CD8-positive, alpha-beta memory T cell (primary cell): ENCODE measurements at regions not wholly inside any gene's neighbourhood (a gene's known extent, or its start where the extent isn't known, plus 50 kb on each side); places are given as distances from the start of the nearest gene placed in this dataset.

Experiments used
- CTCF ChIA-PET: fragments of 350-600 bp; sonication (Branson Sonifier 250); formaldehyde crosslinking; loops from one replicate; lab custom pipeline; 2021; ENCODE audit warnings: antibody characterized with exemption; lab: Charles Lee
- POLR2A ChIA-PET: fragments of 350-600 bp; sonication (Branson Sonifier 250); formaldehyde crosslinking; loops from one replicate; lab custom pipeline; 2021; ENCODE audit warnings: antibody characterized with exemption; lab: Charles Lee
- DNase-seq, 5 donors: peaks; one replicate each; pipeline versions ENCODE4 v3.0.0 to v3.0.0-alpha.2; 2020 to 2022; ENCODE audit warnings: mixed read lengths in 1 of 5
- H3K27ac ChIP-seq: one replicate; pipeline ENCODE4 v1.7.0; 2013; ENCODE audit warnings: low read depth, mild to moderate bottlenecking, low read length, moderate library complexity
- H3K27me3 ChIP-seq: 2 replicates; pipeline ENCODE4 v1.7.0; 2013; ENCODE audit warnings: low read length, mild to moderate bottlenecking; ENCODE audit not compliant: insufficient read depth, poor library complexity, severe bottlenecking
- H3K36me3 ChIP-seq: 2 replicates; pipeline ENCODE4 v1.7.0; 2013; ENCODE audit warnings: mild to moderate bottlenecking, low read length, moderate library complexity; ENCODE audit not compliant: insufficient read depth
- H3K4me1 ChIP-seq: 2 replicates; pipeline ENCODE4 v1.7.0; 2013; ENCODE audit warnings: mild to moderate bottlenecking, low read length, moderate library complexity; ENCODE audit not compliant: insufficient read depth
- H3K4me3 ChIP-seq: 2 replicates; pipeline ENCODE4 v1.7.0; 2013; ENCODE audit warnings: mild to moderate bottlenecking, low read length
- H3K9me3 ChIP-seq: 2 replicates; pipeline ENCODE4 v1.7.0; 2013; ENCODE audit warnings: mild to moderate bottlenecking, low read length
- H3K27ac Mint-ChIP-seq, 8 donors: one replicate each; pipeline ENCODE4 v1.8.0; 2020 to 2021; ENCODE audit warnings: mixed read lengths in 8 of 8, mild to moderate bottlenecking in 6 of 8, inconsistent platforms in 3 of 8, moderate library complexity in 3 of 8
- H3K27me3 Mint-ChIP-seq, 2 donors: one replicate each; pipeline ENCODE4 v1.8.0; 2020 to 2021; ENCODE audit warnings: mixed read lengths in 2 of 2, mild to moderate bottlenecking in 1 of 2, moderate library complexity in 1 of 2
- H3K36me3 Mint-ChIP-seq, 3 donors: one replicate each; pipeline ENCODE4 v1.8.0; 2020 to 2021; ENCODE audit warnings: mixed read lengths in 3 of 3, inconsistent platforms in 1 of 3, mild to moderate bottlenecking in 1 of 3
- H3K4me1 Mint-ChIP-seq, 3 donors: one replicate each; pipeline ENCODE4 v1.8.0; 2020 to 2021; ENCODE audit warnings: mixed read lengths in 3 of 3, inconsistent platforms in 1 of 3, mild to moderate bottlenecking in 1 of 3
- H3K4me3 Mint-ChIP-seq, 7 donors: one replicate each; pipeline ENCODE4 v1.8.0; 2020 to 2021; ENCODE audit warnings: mixed read lengths in 7 of 7, mild to moderate bottlenecking in 6 of 7, moderate library complexity in 4 of 7, inconsistent platforms in 2 of 7
- H3K9me3 Mint-ChIP-seq, 5 donors: one replicate each; pipeline ENCODE4 v1.8.0; 2020 to 2022; ENCODE audit warnings: mixed read lengths in 5 of 5, mild to moderate bottlenecking in 3 of 5, moderate library complexity in 2 of 5, inconsistent platforms in 1 of 5

DNA sequence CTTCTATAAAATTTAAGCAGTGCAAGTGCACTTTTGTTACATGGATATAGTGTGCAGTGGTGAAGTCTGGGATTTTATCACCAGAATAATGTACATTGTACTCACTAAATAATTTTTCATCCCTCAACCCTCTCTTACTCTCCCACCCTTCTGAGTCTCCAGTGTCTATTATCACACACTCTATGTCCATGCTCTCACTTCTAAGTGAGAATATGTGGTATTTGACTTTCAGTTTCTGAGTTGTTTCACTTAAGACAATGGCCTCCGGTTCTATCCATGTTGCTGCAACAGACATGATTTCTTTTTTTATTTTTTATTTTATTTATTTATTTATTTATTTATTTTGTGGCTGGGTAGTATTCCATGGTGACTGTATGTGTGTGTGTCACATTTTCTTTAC is 855.9 kb upstream of the PHF14 start:
- H3K27me3 Mint-ChIP-seq: no peaks in the 10 kb centered on the region
- no peak for DNase-seq
- H3K9me3 Mint-ChIP-seq: peaks cover 4 to 36% (median 8%) of the 10 kb centered on the region in 5 donors
- H3K4me1 Mint-ChIP-seq: no peaks in the 10 kb centered on the region
- CTCF ChIA-PET: no interaction called here
- H3K27ac Mint-ChIP-seq: no peak overlapping the region
- H3K36me3 Mint-ChIP-seq: no peaks in the 10 kb centered on the region
- H3K4me3 Mint-ChIP-seq: no peak overlapping the region
- Histone ChIP-seq H3K27me3 (no peaks in the 10 kb centered on the region), H3K27ac (no peak overlapping the region), H3K4me1 (no peaks in the 10 kb centered on the region), H3K9me3 (no peaks in the 10 kb centered on the region), H3K36me3 (no peaks in the 10 kb centered on the region), H3K4me3 (no peak overlapping the region)
- POLR2A ChIA-PET: no interaction called here

- H3K4me1 Mint-ChIP-seq: no peaks in the 10 kb centered on the region
- Histone ChIP-seq H3K27me3 (no peaks in the 10 kb centered on the region), H3K4me3 (no peak overlapping the region), H3K36me3 (no peaks in the 10 kb centered on the region), H3K27ac (no peak overlapping the region), H3K9me3 (no peaks in the 10 kb centered on the region), H3K4me1 (no peaks in the 10 kb centered on the region)
- H3K36me3 Mint-ChIP-seq: no peaks in the 10 kb centered on the region
- no peaks in the 10 kb centered on the region for H3K27me3 Mint-ChIP-seq
- ChIA-PET POLR2A (no interaction called here), CTCF (no interaction called here)
- no peak overlapping the region for H3K4me3 Mint-ChIP-seq
- peak overlapping the region in 1 of 8 donors; percentile 21 for H3K27ac Mint-ChIP-seq
- H3K9me3 Mint-ChIP-seq: peaks cover 0 to 23% (median 4%) of the 10 kb centered on the region in 5 donors
- no peak for DNase-seq
Measured at GRCh38 chr7:10120936-10121335, 852.7 kb upstream of the PHF14 start.

GRCh38 chr7:10121631-10122030 is 852.0 kb upstream of the PHF14 start:
- no peak overlapping the region for H3K4me3 Mint-ChIP-seq

DNA sequence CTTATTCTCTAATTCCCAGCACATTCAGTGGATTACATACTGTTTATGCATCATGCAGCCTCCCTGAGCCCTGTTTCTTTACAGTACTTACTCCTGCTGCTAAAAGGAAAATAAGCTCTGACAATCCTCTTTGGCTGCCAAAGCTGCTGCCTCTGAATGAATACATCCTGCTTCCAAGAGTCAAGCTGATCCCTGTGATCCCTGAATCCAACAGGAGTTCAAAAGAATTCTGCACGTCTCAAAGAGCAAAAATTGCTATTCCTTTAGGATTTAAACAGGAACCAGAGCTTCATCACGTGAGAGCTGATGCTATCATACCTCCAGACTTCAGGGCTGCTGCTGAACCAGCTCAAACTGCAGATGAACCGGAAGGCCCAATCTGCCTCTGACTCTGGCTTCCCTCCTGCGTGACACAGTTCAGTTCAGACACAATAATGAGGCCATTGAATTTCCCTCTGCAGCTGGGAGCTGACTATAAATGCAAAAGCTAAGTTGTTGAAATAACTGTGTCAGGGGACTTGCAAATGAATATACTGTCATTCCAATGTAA is 851.0 kb upstream of the PHF14 start:
- H3K36me3 Mint-ChIP-seq: no peaks in the 10 kb centered on the region
- no peak overlapping the region for H3K27ac Mint-ChIP-seq
- H3K36me3 ChIP-seq: no peaks in the 10 kb centered on the region
- H3K9me3 Mint-ChIP-seq: peaks cover 0 to 19% (median 2%) of the 10 kb centered on the region in 5 donors
- H3K27me3 Mint-ChIP-seq: no peaks in the 10 kb centered on the region
- no peaks in the 10 kb centered on the region for H3K4me1 Mint-ChIP-seq
- ChIA-PET POLR2A (no interaction called here), CTCF (no interaction called here)
- DNase-seq: no peak
- no peaks in the 10 kb centered on the region for H3K4me1 ChIP-seq
- no peak overlapping the region for H3K4me3 Mint-ChIP-seq
- no peak overlapping the region for H3K27ac ChIP-seq
- H3K4me3 ChIP-seq: no peak overlapping the region
- no peaks in the 10 kb centered on the region for H3K27me3 ChIP-seq
- H3K9me3 ChIP-seq: no peaks in the 10 kb centered on the region

More at GRCh38 chr7:10121631-10122030, 852.0 kb upstream of the PHF14 start:
- Mint-ChIP-seq H3K4me1 (no peaks in the 10 kb centered on the region), H3K27ac (no peak overlapping the region), H3K27me3 (no peaks in the 10 kb centered on the region), H3K36me3 (no peaks in the 10 kb centered on the region), H3K9me3 (peaks cover 0 to 25% (median 4%) of the 10 kb centered on the region in 5 donors)
- POLR2A ChIA-PET: no interaction called here
- CTCF ChIA-PET: no interaction called here
- Histone ChIP-seq H3K36me3 (no peaks in the 10 kb centered on the region), H3K4me3 (no peak overlapping the region), H3K27ac (no peak overlapping the region), H3K4me1 (no peaks in the 10 kb centered on the region), H3K27me3 (no peaks in the 10 kb centered on the region), H3K9me3 (no peaks in the 10 kb centered on the region)
- DNase-seq: no peak

- Histone ChIP-seq H3K4me1 (no peaks in the 10 kb centered on the region), H3K27ac (no peak overlapping the region), H3K9me3 (no peaks in the 10 kb centered on the region), H3K4me3 (no peak overlapping the region), H3K27me3 (no peaks in the 10 kb centered on the region), H3K36me3 (no peaks in the 10 kb centered on the region)
- H3K4me1 Mint-ChIP-seq: no peaks in the 10 kb centered on the region
- no peak for DNase-seq
- no peaks in the 10 kb centered on the region for H3K27me3 Mint-ChIP-seq
- H3K9me3 Mint-ChIP-seq: peaks cover 0 to 17% (median 2%) of the 10 kb centered on the region in 5 donors
- CTCF ChIA-PET: no interaction called here
- H3K36me3 Mint-ChIP-seq: no peaks in the 10 kb centered on the region
- POLR2A ChIA-PET: no interaction called here
- no peak overlapping the region for H3K4me3 Mint-ChIP-seq
- H3K27ac Mint-ChIP-seq: no peak overlapping the region
Measured at GRCh38 chr7:10128748-10129147, 844.9 kb upstream of the PHF14 start.

GRCh38 chr7:10138087-10138854 is 835.4 kb upstream of the PHF14 start:
- POLR2A ChIA-PET: no interaction called here
- CTCF ChIA-PET: no interaction called here
- Mint-ChIP-seq H3K4me3 (no peak overlapping the region), H3K9me3 (peaks cover 0 to 18% (median 4%) of the 10 kb centered on the region in 5 donors), H3K27ac (no peak overlapping the region), H3K27me3 (no peaks in the 10 kb centered on the region), H3K36me3 (no peaks in the 10 kb centered on the region), H3K4me1 (no peaks in the 10 kb centered on the region)
- DNase-seq: no peak
- Histone ChIP-seq H3K27me3 (no peaks in the 10 kb centered on the region), H3K9me3 (no peaks in the 10 kb centered on the region), H3K4me1 (no peaks in the 10 kb centered on the region), H3K36me3 (no peaks in the 10 kb centered on the region), H3K27ac (no peak overlapping the region), H3K4me3 (no peak overlapping the region)

DNA sequence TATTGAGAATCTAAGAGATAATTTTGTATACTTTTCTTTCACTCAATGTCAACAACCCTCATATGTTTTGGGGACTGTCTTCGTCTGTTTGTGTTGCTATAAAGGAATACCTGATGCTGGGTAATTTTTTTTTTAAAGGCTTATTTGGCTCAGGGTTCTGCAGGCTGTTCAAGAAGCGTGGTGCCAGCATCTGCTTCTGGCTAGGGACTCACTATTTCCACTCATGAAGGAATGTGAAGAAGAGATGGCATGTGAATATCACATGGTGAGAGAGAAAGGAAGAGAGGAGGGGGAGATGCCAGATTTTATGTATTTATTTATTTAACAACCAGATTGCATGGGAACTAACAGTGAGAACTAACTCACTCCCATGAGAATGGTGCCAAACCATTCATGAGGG is 827.4 kb upstream of the PHF14 start:
- no peak for DNase-seq
- H3K4me3 Mint-ChIP-seq: no peak overlapping the region
- H3K4me1 ChIP-seq: no peaks in the 10 kb centered on the region
- POLR2A ChIA-PET: no interaction called here
- H3K9me3 Mint-ChIP-seq: peaks cover 0 to 12% (median 6%) of the 10 kb centered on the region in 5 donors
- no peak overlapping the region for H3K27ac ChIP-seq
- no peaks in the 10 kb centered on the region for H3K36me3 ChIP-seq
- H3K4me3 ChIP-seq: no peak overlapping the region
- no peaks in the 10 kb centered on the region for H3K27me3 Mint-ChIP-seq
- CTCF ChIA-PET: no interaction called here
- no peaks in the 10 kb centered on the region for H3K4me1 Mint-ChIP-seq
- no peak overlapping the region for H3K27ac Mint-ChIP-seq
- H3K27me3 ChIP-seq: no peaks in the 10 kb centered on the region
- no peaks in the 10 kb centered on the region for H3K36me3 Mint-ChIP-seq
- no peaks in the 10 kb centered on the region for H3K9me3 ChIP-seq

- no peaks in the 10 kb centered on the region for H3K4me1 ChIP-seq
- H3K36me3 Mint-ChIP-seq: no peaks in the 10 kb centered on the region
- no peaks in the 10 kb centered on the region for H3K27me3 ChIP-seq
- POLR2A ChIA-PET: no interaction called here
- H3K36me3 ChIP-seq: no peaks in the 10 kb centered on the region
- peaks cover under 1% of the 10 kb centered on the region for H3K9me3 ChIP-seq
- H3K27ac Mint-ChIP-seq: no peak overlapping the region
- no peak overlapping the region for H3K4me3 ChIP-seq
- no peak overlapping the region for H3K27ac ChIP-seq
- no peak overlapping the region for H3K4me3 Mint-ChIP-seq
- no peaks in the 10 kb centered on the region for H3K27me3 Mint-ChIP-seq
- H3K4me1 Mint-ChIP-seq: no peaks in the 10 kb centered on the region
- peaks cover 0 to 37% (median 6%) of the 10 kb centered on the region in 5 donors for H3K9me3 Mint-ChIP-seq
- CTCF ChIA-PET: no interaction called here
- DNase-seq: no peak
Measured at GRCh38 chr7:10156972-10157371, 816.7 kb upstream of the PHF14 start.
